Endothelial cell of umbilical vein (primary cell): ENCODE measurements at regions not wholly inside any gene's neighbourhood (a gene's known extent, or its start where the extent isn't known, plus 50 kb on each side); places are given as distances from the start of the nearest gene placed in this dataset.

ENCODE experiments used
- CTCF ChIP-seq, 2 donors: IDR thresholded peaks; 1 replicate in 1 of 2; 2 replicates in 1 of 2; pipeline ENCODE4 v1.5.1; 2011; ENCODE audit warnings: low read length in 2 of 2, mild to moderate bottlenecking in 2 of 2, moderate library complexity in 2 of 2, control low read depth in 1 of 2, inconsistent platforms in 1 of 2, low read depth in 1 of 2; ENCODE audit not compliant: insufficient read depth in 1 of 2; ENCODE audit errors: extremely low read depth in 1 of 2
- EZH2 ChIP-seq: IDR thresholded peaks from 2 replicates; pipeline ENCODE4 v1.6.1; 2012; ENCODE audit warnings: borderline replicate concordance, low read depth, mild to moderate bottlenecking, moderate library complexity, low read length, inconsistent platforms; ENCODE audit not compliant: severe bottlenecking
- GATA2 ChIP-seq: IDR thresholded peaks from 2 replicates; pipeline ENCODE4 v1.7.0; 2011; ENCODE audit warnings: low read depth, mild to moderate bottlenecking, moderate library complexity, mixed read lengths, low read length; ENCODE audit not compliant: insufficient read length, insufficient read depth
- JUN ChIP-seq: IDR thresholded peaks from 2 replicates; pipeline ENCODE4 v1.6.1; 2011; ENCODE audit warnings: borderline replicate concordance, low read depth; ENCODE audit not compliant: insufficient read length, insufficient read depth
- MAX ChIP-seq: IDR thresholded peaks from 2 replicates; pipeline ENCODE4 v1.6.1; 2011; ENCODE audit not compliant: insufficient read depth, insufficient read length
- MYC ChIP-seq: IDR thresholded peaks from one replicate; pipeline ENCODE4 v1.6.1; 2011; ENCODE audit warnings: mild to moderate bottlenecking, low read depth, low read length
- POLR2A ChIP-seq: IDR thresholded peaks from 2 replicates; pipeline ENCODE4 v1.6.1; 2012; ENCODE audit warnings: low read depth, mild to moderate bottlenecking, control low read depth, low read length
- POLR2AphosphoS5 ChIP-seq: IDR thresholded peaks from 2 replicates; pipeline ENCODE4 v1.6.1; 2012; ENCODE audit warnings: low read depth, mild to moderate bottlenecking, control low read depth, low read length, moderate library complexity; ENCODE audit not compliant: insufficient read depth

DNA sequence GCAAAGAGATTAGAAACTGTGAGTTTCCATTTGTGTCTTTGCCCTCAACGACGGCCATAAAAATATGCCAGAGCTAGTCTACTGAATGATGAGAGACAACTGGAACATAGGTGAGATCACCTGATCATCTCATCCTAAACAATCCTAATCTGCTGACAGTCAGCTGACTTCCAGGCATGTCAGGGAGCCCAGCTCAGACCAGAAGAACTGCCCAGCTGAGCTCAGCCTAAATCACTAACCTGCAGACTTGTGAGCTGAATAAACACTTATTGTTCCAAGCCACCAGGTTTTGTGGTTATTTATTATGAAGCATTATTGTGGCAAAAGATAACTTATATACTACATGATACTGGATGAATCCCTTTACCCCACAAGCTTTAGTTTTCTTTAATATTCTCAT, 118.9 kb upstream of the PLEKHG7 start:
- TF ChIP-seq CTCF (IDR thresholded peaks at IDR 0.05; ENCODE audit: extremely low read depth in 1 of 2, insufficient read depth in 1 of 2, low read depth in 1 of 2, low read length in 2 of 2) (no peak), GATA2 (no peak), POLR2A (no peak), POLR2AphosphoS5 (no peak), MYC (no peak), MAX (no peak), JUN (no peak), EZH2 (no peak)
